Trophoblast cell (in vitro differentiated cells and primary cell): ENCODE measurements at regions not wholly inside any gene's neighbourhood (a gene's known extent, or its start where the extent isn't known, plus 50 kb on each side); places are given as distances from the start of the nearest gene placed in this dataset.

Source experiments
- DNase-seq, 2 donors: peaks; one replicate each; pipeline ENCODE4 v3.0.0-alpha.2; 2016
- H2AFZ ChIP-seq: 2 replicates; pipeline ENCODE4 v1.6.1; 2013; ENCODE audit warnings: low read length, moderate library complexity, mild to moderate bottlenecking; ENCODE audit not compliant: insufficient read depth, poor library complexity
- H2AK5ac ChIP-seq: 2 replicates; pipeline ENCODE4 v1.6.1; 2013; ENCODE audit warnings: mild to moderate bottlenecking, low read length
- H2BK120ac ChIP-seq: 2 replicates; pipeline ENCODE4 v1.6.1; 2013; ENCODE audit warnings: low read length, mild to moderate bottlenecking, moderate library complexity; ENCODE audit not compliant: insufficient read depth, poor library complexity
- H2BK12ac ChIP-seq: 2 replicates; pipeline ENCODE4 v1.6.1; 2013; ENCODE audit warnings: mild to moderate bottlenecking, low read length, moderate library complexity
- H2BK5ac ChIP-seq: 2 replicates; pipeline ENCODE4 v1.6.1; 2013; ENCODE audit warnings: low read length, low read depth, moderate library complexity, mild to moderate bottlenecking; ENCODE audit not compliant: poor library complexity
- H3K14ac ChIP-seq: 2 replicates; pipeline ENCODE4 v1.6.1; 2013; ENCODE audit warnings: mild to moderate bottlenecking, low read length
- H3K18ac ChIP-seq: 2 replicates; pipeline ENCODE4 v1.6.1; 2013; ENCODE audit warnings: mild to moderate bottlenecking, low read length
- H3K23ac ChIP-seq: 2 replicates; pipeline ENCODE4 v1.6.1; 2013; ENCODE audit warnings: low read length
- H3K27ac ChIP-seq: 2 replicates; pipeline ENCODE4 v1.5.1; 2013; ENCODE audit warnings: low read depth, mild to moderate bottlenecking, inconsistent platforms, low read length, moderate library complexity
- H3K27me3 ChIP-seq: 2 replicates; pipeline ENCODE4 v1.6.1; 2013; ENCODE audit warnings: inconsistent platforms, mild to moderate bottlenecking, low read length, moderate library complexity; ENCODE audit not compliant: insufficient read depth
- H3K36me3 ChIP-seq, 2 experiments: 1 replicate in 1 of 2; 2 replicates in 1 of 2; pipeline ENCODE4 v1.6.1; 2013; ENCODE audit warnings: low read length in 2 of 2, mild to moderate bottlenecking in 2 of 2, moderate library complexity in 1 of 2; ENCODE audit not compliant: insufficient read depth in 2 of 2, control insufficient read depth in 1 of 2
- H3K4ac ChIP-seq: 2 replicates; pipeline ENCODE4 v1.6.1; 2013; ENCODE audit warnings: low read depth, mild to moderate bottlenecking, low read length, moderate library complexity
- H3K4me1 ChIP-seq, 2 experiments: 1 replicate in 1 of 2; 2 replicates in 1 of 2; pipeline ENCODE4 v1.6.1; 2013; ENCODE audit warnings: low read length in 2 of 2, mild to moderate bottlenecking in 2 of 2, moderate library complexity in 1 of 2; ENCODE audit not compliant: insufficient read depth in 2 of 2, control insufficient read depth in 1 of 2
- H3K4me2 ChIP-seq: 2 replicates; pipeline ENCODE4 v1.6.1; 2013; ENCODE audit warnings: inconsistent platforms, mild to moderate bottlenecking, low read length, moderate library complexity
- H3K4me3 ChIP-seq: 2 replicates; pipeline ENCODE4 v1.5.1; 2013; ENCODE audit warnings: mild to moderate bottlenecking, low read depth, low read length, inconsistent platforms
- H3K79me1 ChIP-seq: one replicate; pipeline ENCODE4 v1.6.1; 2013; ENCODE audit warnings: low read length
- H3K79me2 ChIP-seq: 2 replicates; pipeline ENCODE4 v1.6.1; 2013; ENCODE audit warnings: low read length, mild to moderate bottlenecking; ENCODE audit not compliant: control insufficient read depth, insufficient read depth, poor library complexity
- H3K9ac ChIP-seq: 2 replicates; pipeline ENCODE4 v1.6.1; 2013; ENCODE audit warnings: mild to moderate bottlenecking, low read length
- H3K9me3 ChIP-seq: 2 replicates; pipeline ENCODE4 v1.6.1; 2013; ENCODE audit warnings: low read depth, mild to moderate bottlenecking, control low read depth, inconsistent platforms, low read length; ENCODE audit not compliant: insufficient read depth
- H4K12ac ChIP-seq: 2 replicates; pipeline ENCODE4 v1.6.1; 2013; ENCODE audit warnings: low read depth, mild to moderate bottlenecking, low read length, moderate library complexity
- H4K8ac ChIP-seq: 2 replicates; pipeline ENCODE4 v1.6.1; 2013; ENCODE audit warnings: low read depth, mild to moderate bottlenecking, low read length, moderate library complexity
- H4K91ac ChIP-seq: one replicate; pipeline ENCODE4 v1.6.1; 2013; ENCODE audit warnings: low read depth, mild to moderate bottlenecking, low read length, moderate library complexity
- WGBS: extraction: QIAGEN DNeasy Blood & Tissue Kit; methylation state at CpG from one replicate; pipeline ENCODE4 v1.1.7; 2013; ENCODE audit warnings: missing lambda C conversion rate; ENCODE audit not compliant: insufficient read length, insufficient coverage; ENCODE audit errors: extremely low coverage; 5-methylcytosine and 5-hydroxymethylcytosine counted together

DNA sequence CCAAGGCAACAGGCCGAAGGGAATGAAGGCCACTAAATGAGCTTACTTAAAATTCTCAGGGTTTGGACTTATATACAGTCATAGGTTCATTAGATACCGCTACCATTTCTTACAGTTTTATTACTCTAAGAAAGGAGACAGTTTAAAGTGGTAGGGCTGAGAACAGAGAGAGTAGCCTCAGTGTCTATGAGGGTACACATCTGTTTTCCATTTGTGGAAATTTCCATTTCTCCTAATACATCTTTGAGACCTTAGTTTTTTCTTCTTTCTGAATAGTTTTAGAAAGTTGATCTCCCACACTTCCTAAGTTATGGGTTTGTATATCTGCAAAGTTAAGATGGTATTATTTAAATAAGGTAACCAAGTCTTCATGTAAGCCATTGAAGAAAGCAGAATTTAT, 1279.1 kb downstream of the NCAM2 start:
- no peak overlapping the region for H4K8ac ChIP-seq
- H3K27me3 ChIP-seq = no peaks in the 10 kb centered on the region
- no peak overlapping the region for H2BK120ac ChIP-seq
- no peak overlapping the region for H3K14ac ChIP-seq
- H2AK5ac ChIP-seq = no peak overlapping the region
- H2BK5ac ChIP-seq = no peak overlapping the region
- no peak overlapping the region for H2BK12ac ChIP-seq
- H3K27ac ChIP-seq = no peak overlapping the region
- no peaks in the 10 kb centered on the region for H3K36me3 ChIP-seq
- H3K4me2 ChIP-seq = no peak overlapping the region
- no peak overlapping the region for H3K18ac ChIP-seq
- H4K12ac ChIP-seq = no peak overlapping the region
- no peak overlapping the region for H3K4me3 ChIP-seq
- DNase-seq = no peak
- peaks cover 1% of the 10 kb centered on the region for H3K9me3 ChIP-seq
- no peak overlapping the region for H3K9ac ChIP-seq
- no peaks in the 10 kb centered on the region for H3K79me1 ChIP-seq
- no peak overlapping the region for H4K91ac ChIP-seq
- H3K79me2 ChIP-seq = no peaks in the 10 kb centered on the region
- no peak overlapping the region for H2AFZ ChIP-seq
- no peaks in the 10 kb centered on the region for H3K4me1 ChIP-seq
- H3K4ac ChIP-seq = no peak overlapping the region
- no peak overlapping the region for H3K23ac ChIP-seq
- WGBS = no CpG with 5 or more reads among the region's 2 CpGs

GRCh38 chr21:22278366-22278765, 1280.2 kb downstream of the NCAM2 start:
- Histone ChIP-seq H3K4me2 (no peak overlapping the region), H4K91ac (no peak overlapping the region), H3K36me3 (no peaks in the 10 kb centered on the region), H2BK5ac (no peak overlapping the region), H3K27me3 (no peaks in the 10 kb centered on the region), H3K14ac (no peak overlapping the region), H2BK12ac (no peak overlapping the region), H4K8ac (no peak overlapping the region), H3K23ac (no peak overlapping the region), H3K4me1 (no peaks in the 10 kb centered on the region), H3K4me3 (no peak overlapping the region), H2AK5ac (no peak overlapping the region), H3K27ac (no peak overlapping the region), H3K4ac (no peak overlapping the region), H3K9me3 (peaks cover 1% of the 10 kb centered on the region), H4K12ac (no peak overlapping the region), H3K18ac (no peak overlapping the region), H2BK120ac (no peak overlapping the region), H3K9ac (no peak overlapping the region), H2AFZ (no peak overlapping the region), H3K79me2 (no peaks in the 10 kb centered on the region), H3K79me1 (no peaks in the 10 kb centered on the region)
- DNase-seq = peak in 1 of 2 donors; percentile 88
- WGBS = no CpG with 5 or more reads among the region's 2 CpGs

- no peak overlapping the region for H3K4ac ChIP-seq
- no peaks in the 10 kb centered on the region for H3K36me3 ChIP-seq
- no peak overlapping the region for H2AFZ ChIP-seq
- no peaks in the 10 kb centered on the region for H3K79me1 ChIP-seq
- H3K4me1 ChIP-seq = no peaks in the 10 kb centered on the region
- H2BK120ac ChIP-seq = no peak overlapping the region
- no peak overlapping the region for H2BK5ac ChIP-seq
- H3K4me2 ChIP-seq = no peak overlapping the region
- no peak overlapping the region for H3K14ac ChIP-seq
- no peak overlapping the region for H3K23ac ChIP-seq
- H4K8ac ChIP-seq = no peak overlapping the region
- no peak overlapping the region for H3K27ac ChIP-seq
- no CpG with 5 or more reads among the region's 2 CpGs for WGBS
- H3K4me3 ChIP-seq = no peak overlapping the region
- H3K18ac ChIP-seq = no peak overlapping the region
- H3K9ac ChIP-seq = no peak overlapping the region
- no peaks in the 10 kb centered on the region for H3K27me3 ChIP-seq
- H3K79me2 ChIP-seq = no peaks in the 10 kb centered on the region
- peaks cover 1% of the 10 kb centered on the region for H3K9me3 ChIP-seq
- no peak overlapping the region for H4K91ac ChIP-seq
- H2AK5ac ChIP-seq = no peak overlapping the region
- no peak overlapping the region for H2BK12ac ChIP-seq
- no peak for DNase-seq
- no peak overlapping the region for H4K12ac ChIP-seq
These were observed 1282.6 kb downstream of the NCAM2 start for GRCh38 chr21:22280851-22281250.

DNA sequence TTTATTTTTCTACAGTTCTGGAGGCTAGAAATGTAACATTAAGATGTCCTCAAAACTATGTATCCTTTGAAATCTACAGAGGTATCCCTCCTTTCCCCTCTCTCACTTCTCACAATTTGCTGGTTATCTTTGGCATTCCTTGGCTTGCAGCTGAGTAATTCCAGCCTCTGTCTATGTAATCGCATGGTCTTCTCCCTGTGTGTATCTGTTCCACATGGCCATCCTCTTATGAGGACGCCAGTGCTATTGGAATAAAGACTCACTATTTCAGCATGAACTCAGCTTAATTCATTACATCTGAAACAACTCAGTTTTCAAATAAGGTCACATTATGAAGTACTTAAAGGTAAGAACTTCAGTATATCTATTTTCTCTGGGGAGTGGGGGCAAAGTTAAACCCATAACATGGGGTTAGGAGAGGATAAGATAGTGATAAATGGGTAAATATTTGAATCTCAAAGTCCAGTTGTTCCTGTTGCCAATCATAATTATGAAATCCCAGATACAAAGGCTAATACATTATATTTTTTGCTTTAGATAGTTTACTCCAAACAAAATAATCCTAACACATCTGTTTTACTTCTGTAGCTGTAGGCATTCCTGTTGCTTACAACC, 1290.8 kb downstream of the NCAM2 start:
- Histone ChIP-seq H3K4ac (no peak overlapping the region), H3K4me1 (no peaks in the 10 kb centered on the region), H3K79me1 (no peaks in the 10 kb centered on the region), H3K4me2 (no peak overlapping the region), H3K18ac (no peak overlapping the region), H3K4me3 (no peak overlapping the region), H3K27ac (no peak overlapping the region), H2AFZ (no peak overlapping the region), H2BK12ac (no peak overlapping the region), H3K9ac (no peak overlapping the region), H4K91ac (no peak overlapping the region), H2BK120ac (no peak overlapping the region), H2AK5ac (no peak overlapping the region), H3K23ac (no peak overlapping the region), H3K27me3 (no peaks in the 10 kb centered on the region), H4K12ac (no peak overlapping the region), H3K79me2 (no peaks in the 10 kb centered on the region), H4K8ac (no peak overlapping the region), H3K36me3 (no peaks in the 10 kb centered on the region), H3K14ac (no peak overlapping the region), H2BK5ac (no peak overlapping the region), H3K9me3 (no peaks in the 10 kb centered on the region)
- WGBS = no CpG with 5 or more reads among the region's 2 CpGs
- DNase-seq = no peak
